ENCODE measurements at regions not wholly inside any gene's neighbourhood (a gene's known extent, or its start where the extent isn't known, plus 50 kb on each side); places are given as distances from the start of the nearest gene placed in this dataset.

GRCh38 chr16:47956916-47957315, 198.9 kb downstream of the ABCC12 start:
- in situ Hi-C loops (cut with HindIII; ENCODE audit: low pct_unique_long_range_greater_than_20kb, low sequenced_read_pairs) (no loop called here), intact Hi-C loops (cut with micrococcal nuclease; ENCODE audit: unreplicated experiment) (no loop called here)
- Histone ChIP-seq H3K27ac (ENCODE audit: low read length) (no peak overlapping the region), H3K27me3 (ENCODE audit: control insufficient read depth, insufficient read depth, low read length) (no peaks in the 10 kb centered on the region), H3K4me1 (ENCODE audit: control insufficient read depth, insufficient read depth, low read length) (no peaks in the 10 kb centered on the region), H3K4me3 (ENCODE audit: low read depth in 2 of 2, low read length in 2 of 2) (no peak overlapping the region), H3K36me3 (ENCODE audit: control insufficient read depth, insufficient read depth, low read length) (no peaks in the 10 kb centered on the region), H3K9me3 (ENCODE audit: control insufficient read depth, insufficient read depth, low read depth, low read length) (no peaks in the 10 kb centered on the region)
- CTCF ChIA-PET = no interaction called here
- BruUV-seq (replicated peaks) = no TSS peak
- TF ChIP-seq SIN3A (IDR thresholded peaks at IDR 0.05; ENCODE audit: borderline replicate concordance, insufficient read depth, low read depth, low read length) (no peak), REST (IDR thresholded peaks at IDR 0.05; ENCODE audit: insufficient read depth in 1 of 2, low read depth in 2 of 2, low read length in 1 of 2) (no peak), CTCF (IDR thresholded peaks at IDR 0.05) (no peak), TCF7L2 (IDR thresholded peaks at IDR 0.05; ENCODE audit: low read depth, low read length) (no peak), POLR2AphosphoS5 (IDR thresholded peaks at IDR 0.05; ENCODE audit: low read depth, low read length) (no peak)
- POLR2A ChIA-PET = interaction anchor here (0.7 kb wide), 1 partner anchor 32 kb away, joined by 3 read pairs; no protein-coding TSS in a partner anchor
- DNase-seq (ENCODE audit: low read depth, low spot score) (no peak), ATAC-seq (no peak)

- TF ChIP-seq TCF7L2 (IDR thresholded peaks at IDR 0.05; ENCODE audit: low read depth, low read length) (no peak), CTCF (IDR thresholded peaks at IDR 0.05) (no peak), REST (IDR thresholded peaks at IDR 0.05; ENCODE audit: insufficient read depth in 1 of 2, low read depth in 2 of 2, low read length in 1 of 2) (no peak), SIN3A (IDR thresholded peaks at IDR 0.05; ENCODE audit: borderline replicate concordance, insufficient read depth, low read depth, low read length) (no peak), POLR2AphosphoS5 (IDR thresholded peaks at IDR 0.05; ENCODE audit: low read depth, low read length) (no peak)
- Histone ChIP-seq H3K9me3 (ENCODE audit: control insufficient read depth, insufficient read depth, low read depth, low read length) (no peaks in the 10 kb centered on the region), H3K27me3 (ENCODE audit: control insufficient read depth, insufficient read depth, low read length) (no peaks in the 10 kb centered on the region), H3K4me1 (ENCODE audit: control insufficient read depth, insufficient read depth, low read length) (no peaks in the 10 kb centered on the region), H3K27ac (ENCODE audit: low read length) (no peak overlapping the region), H3K4me3 (ENCODE audit: low read depth in 2 of 2, low read length in 2 of 2) (no peak overlapping the region), H3K36me3 (ENCODE audit: control insufficient read depth, insufficient read depth, low read length) (no peaks in the 10 kb centered on the region)
- ChIA-PET POLR2A (no interaction called here), CTCF (no interaction called here)
- ATAC-seq (no peak), DNase-seq (ENCODE audit: low read depth, low spot score) (no peak)
- no TSS peak for BruUV-seq (replicated peaks)
- in situ Hi-C loops (cut with HindIII; ENCODE audit: low pct_unique_long_range_greater_than_20kb, low sequenced_read_pairs) = no loop called here
- intact Hi-C loops (cut with micrococcal nuclease; ENCODE audit: unreplicated experiment) = no loop called here
Observed at GRCh38 chr16:47949714-47950113, 206.1 kb downstream of the ABCC12 start.
